ENCODE measurements at regions not wholly inside any gene's neighbourhood (a gene's known extent, or its start where the extent isn't known, plus 50 kb on each side); places are given as distances from the start of the nearest gene placed in this dataset.

- Histone ChIP-seq H2AFZ (ENCODE audit: low read length) (no peak overlapping the region), H3K4me1 (ENCODE audit: insufficient read depth, low read length) (no peaks in the 10 kb centered on the region), H3K9ac (ENCODE audit: low read length) (no peak overlapping the region), H3K9me2 (replicated peaks; ENCODE audit: low read length) (no peaks in the 10 kb centered on the region), H3K79me2 (ENCODE audit: low read length) (no peaks in the 10 kb centered on the region), H3K9me3 (ENCODE audit: low read length) (no peaks in the 10 kb centered on the region), H3K4me3 (ENCODE audit: low read length) (no peak overlapping the region), H3K27me3 (ENCODE audit: low read length) (peaks cover 52% of the 10 kb centered on the region), H3F3A (ENCODE audit: low read length, unreplicated experiment) (no peaks in the 10 kb centered on the region), H3K27ac (ENCODE audit: low read length) (no peak overlapping the region), H3K36me3 (ENCODE audit: low read depth, low read length) (no peaks in the 10 kb centered on the region), H4K20me1 (ENCODE audit: low read length) (no peaks in the 10 kb centered on the region), H3K4me2 (ENCODE audit: low read length) (no peak overlapping the region)
- ATAC-seq (no peak), DNase-seq (no peak)
- intact Hi-C loops (cut with micrococcal nuclease), result no loop called here
- ChIA-PET POLR2A (ENCODE audit: unreplicated experiment) (no interaction called here), CTCF (no interaction called here)
- no TSS peak for BruUV-seq (replicated peaks)
- TF ChIP-seq CTCF (conservative IDR thresholded peaks at IDR 0.05; ENCODE audit: low read depth, low read length) (no peak), EZH2 (IDR thresholded peaks at IDR 0.05; ENCODE audit: low read length, unreplicated experiment) (no peak), EZH2phosphoT487 (IDR thresholded peaks at IDR 0.05; ENCODE audit: borderline replicate concordance, low read length) (no peak)
Measured at GRCh38 chr20:52443874-52444273, 252.3 kb upstream of the ZFP64 start.

DNA sequence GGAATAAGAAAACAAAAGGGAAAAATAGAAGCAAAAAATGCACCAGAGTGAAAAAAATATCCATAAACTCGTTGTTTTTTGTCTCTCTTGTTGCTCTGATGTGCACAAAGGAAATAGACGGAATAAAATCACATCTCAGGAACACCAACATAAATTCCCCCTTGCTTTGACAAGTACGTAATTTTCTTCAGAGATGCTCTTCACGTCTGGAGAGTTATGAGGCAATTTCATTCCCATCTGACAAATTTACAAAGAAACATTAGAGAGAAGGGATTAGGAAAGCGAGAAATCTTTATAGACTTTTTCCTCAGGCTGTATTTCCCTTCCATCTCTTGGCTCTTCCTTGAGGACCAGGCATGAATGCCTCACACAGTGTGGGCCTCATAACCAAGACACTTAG lies 250.1 kb upstream of the ZFP64 start:
- CTCF ChIA-PET, result no interaction called here
- ATAC-seq, result no peak
- no peak for DNase-seq

GRCh38 chr20:52439375-52439774 lies 247.8 kb upstream of the ZFP64 start:
- intact Hi-C loops (cut with micrococcal nuclease), result no loop called here
- no peak overlapping the region for H3K4me3 ChIP-seq (ENCODE audit: low read length)
- CTCF ChIA-PET, result no interaction called here
- no peak for TF ChIP-seq EZH2phosphoT487 (IDR thresholded peaks at IDR 0.05; ENCODE audit: borderline replicate concordance, low read length)
- TF ChIP-seq CTCF (conservative IDR thresholded peaks at IDR 0.05; ENCODE audit: low read depth, low read length), result no peak
- no peak for TF ChIP-seq EZH2 (IDR thresholded peaks at IDR 0.05; ENCODE audit: low read length, unreplicated experiment)
- DNase-seq, result peak; percentile 6
- no peaks in the 10 kb centered on the region for H3K4me1 ChIP-seq (ENCODE audit: insufficient read depth, low read length)
- POLR2A ChIA-PET (ENCODE audit: unreplicated experiment), result no interaction called here
- ATAC-seq, result no peak
- no peak overlapping the region for H3K4me2 ChIP-seq (ENCODE audit: low read length)
- no peaks in the 10 kb centered on the region for H4K20me1 ChIP-seq (ENCODE audit: low read length)
- H3K9me2 ChIP-seq (replicated peaks; ENCODE audit: low read length), result no peaks in the 10 kb centered on the region
- H3F3A ChIP-seq (ENCODE audit: low read length, unreplicated experiment), result no peaks in the 10 kb centered on the region
- H3K9me3 ChIP-seq (ENCODE audit: low read length), result no peaks in the 10 kb centered on the region
- H3K36me3 ChIP-seq (ENCODE audit: low read depth, low read length), result no peaks in the 10 kb centered on the region
- no peaks in the 10 kb centered on the region for H3K79me2 ChIP-seq (ENCODE audit: low read length)
- peaks cover 57% of the 10 kb centered on the region for H3K27me3 ChIP-seq (ENCODE audit: low read length)
- H2AFZ ChIP-seq (ENCODE audit: low read length), result no peak overlapping the region
- no peak overlapping the region for H3K27ac ChIP-seq (ENCODE audit: low read length)
- no TSS peak for BruUV-seq (replicated peaks)
- H3K9ac ChIP-seq (ENCODE audit: low read length), result no peak overlapping the region

More for the DNA sequence above, 250.1 kb upstream of the ZFP64 start:
- H3K9me3 ChIP-seq (ENCODE audit: low read length), result no peaks in the 10 kb centered on the region
- peaks cover 59% of the 10 kb centered on the region for H3K27me3 ChIP-seq (ENCODE audit: low read length)
- no peaks in the 10 kb centered on the region for H3F3A ChIP-seq (ENCODE audit: low read length, unreplicated experiment)
- no peak for TF ChIP-seq EZH2phosphoT487 (IDR thresholded peaks at IDR 0.05; ENCODE audit: borderline replicate concordance, low read length)
- TF ChIP-seq CTCF (conservative IDR thresholded peaks at IDR 0.05; ENCODE audit: low read depth, low read length), result no peak
- no peak for TF ChIP-seq EZH2 (IDR thresholded peaks at IDR 0.05; ENCODE audit: low read length, unreplicated experiment)
- no peak overlapping the region for H3K9ac ChIP-seq (ENCODE audit: low read length)
- H3K4me2 ChIP-seq (ENCODE audit: low read length), result no peak overlapping the region
- no peaks in the 10 kb centered on the region for H3K79me2 ChIP-seq (ENCODE audit: low read length)
- no peaks in the 10 kb centered on the region for H3K4me1 ChIP-seq (ENCODE audit: insufficient read depth, low read length)
- no peak overlapping the region for H3K27ac ChIP-seq (ENCODE audit: low read length)
- no peak overlapping the region for H2AFZ ChIP-seq (ENCODE audit: low read length)
- no peak overlapping the region for H3K4me3 ChIP-seq (ENCODE audit: low read length)
- BruUV-seq (replicated peaks), result no TSS peak
- intact Hi-C loops (cut with micrococcal nuclease), result no loop called here
- POLR2A ChIA-PET (ENCODE audit: unreplicated experiment), result no interaction called here
- H3K9me2 ChIP-seq (replicated peaks; ENCODE audit: low read length), result no peaks in the 10 kb centered on the region
- no peaks in the 10 kb centered on the region for H3K36me3 ChIP-seq (ENCODE audit: low read depth, low read length)
- H4K20me1 ChIP-seq (ENCODE audit: low read length), result no peaks in the 10 kb centered on the region
